IMR-90 (cell line): ENCODE measurements at regions not wholly inside any gene's neighbourhood (a gene's known extent, or its start where the extent isn't known, plus 50 kb on each side); places are given as distances from the start of the nearest gene placed in this dataset.

ENCODE experiments used
- ATAC-seq: fragments of 200-7000 bp; cut with Tn5 transposase; 2 replicates; pipeline ENCODE4 v1.9.1; 2020; ENCODE audit warnings: low read depth, mild to moderate bottlenecking, moderate library complexity
- BruUV-seq: library from RNA; stranded (reverse); fragments of 400-500 nt; replicated peaks from 2 replicates; lab custom pipeline; 2021; lab: Mats Ljungman, UMichigan
- CTCF ChIA-PET: fragments of 300-600 bp; formaldehyde crosslinking; extraction: SDS; loops from one replicate; lab custom pipeline; 2021; ENCODE audit warnings: antibody characterized with exemption; lab: Yijun Ruan, JAX
- POLR2A ChIA-PET: fragments of 300-600 bp; sonication (Branson Sonifier 250); formaldehyde crosslinking; loops from one replicate; lab custom pipeline; 2022; ENCODE audit warnings: antibody characterized with exemption; ENCODE audit not compliant: unreplicated experiment; lab: Charles Lee
- DNase-seq: peaks from one replicate; pipeline ENCODE4 v3.0.0; 2013
- H2AFZ ChIP-seq: replicated peaks from 2 replicates; pipeline ENCODE3; 2013; ENCODE audit warnings: low read length, mild to moderate bottlenecking; ENCODE audit not compliant: poor library complexity
- H2AK5ac ChIP-seq: 2 replicates; pipeline ENCODE4 v1.6.1; 2013; ENCODE audit warnings: low read depth, low read length, inconsistent platforms
- H2AK9ac ChIP-seq: replicated peaks from 2 replicates; pipeline ENCODE3; 2013; ENCODE audit warnings: mild to moderate bottlenecking, low read depth, low read length, moderate library complexity; ENCODE audit not compliant: poor library complexity
- H2BK120ac ChIP-seq: 2 replicates; pipeline ENCODE4 v1.6.1; 2013; ENCODE audit warnings: low read depth, low read length, inconsistent platforms
- H2BK15ac ChIP-seq: 3 replicates; pipeline ENCODE4 v1.6.1; 2013; ENCODE audit warnings: low read depth, low read length, inconsistent platforms
- H2BK20ac ChIP-seq: 2 replicates; pipeline ENCODE4 v1.6.1; 2013; ENCODE audit warnings: low read depth, mild to moderate bottlenecking, inconsistent platforms, low read length, moderate library complexity
- H2BK5ac ChIP-seq: 2 replicates; pipeline ENCODE4 v1.6.1; 2013; ENCODE audit warnings: mild to moderate bottlenecking, low read depth, low read length, inconsistent platforms; ENCODE audit not compliant: poor library complexity, severe bottlenecking
- H3K14ac ChIP-seq: replicated peaks from 2 replicates; pipeline ENCODE4 v1.6.1; 2013; ENCODE audit warnings: low read depth, low read length, inconsistent platforms
- H3K18ac ChIP-seq: 2 replicates; pipeline ENCODE4 v1.6.1; 2013; ENCODE audit warnings: low read depth, low read length, control low read depth
- H3K23ac ChIP-seq: 2 replicates; pipeline ENCODE4 v1.6.1; 2013; ENCODE audit warnings: low read depth, low read length, inconsistent platforms
- H3K27ac ChIP-seq: 2 replicates; pipeline ENCODE4 v1.5.1; 2013; ENCODE audit warnings: mild to moderate bottlenecking, control low read depth, low read length; ENCODE audit not compliant: insufficient read depth
- H3K27me3 ChIP-seq: 2 replicates; pipeline ENCODE4 v1.6.1; 2013; ENCODE audit warnings: low read length; ENCODE audit not compliant: control insufficient read depth, insufficient read depth
- H3K36me3 ChIP-seq: 2 replicates; pipeline ENCODE4 v1.6.1; 2013; ENCODE audit warnings: low read length, mixed read lengths; ENCODE audit not compliant: control insufficient read depth, insufficient read depth
- H3K4ac ChIP-seq: 2 replicates; pipeline ENCODE4 v1.6.1; 2013; ENCODE audit warnings: low read depth, low read length, inconsistent platforms
- H3K4me1 ChIP-seq: 2 replicates; pipeline ENCODE4 v1.6.1; 2013; ENCODE audit warnings: low read length, mixed read lengths; ENCODE audit not compliant: control insufficient read depth, insufficient read depth
- H3K4me2 ChIP-seq: 2 replicates; pipeline ENCODE4 v1.6.1; 2013; ENCODE audit warnings: low read depth, mild to moderate bottlenecking, control low read depth, low read length, moderate library complexity
- H3K4me3 ChIP-seq: 2 replicates; pipeline ENCODE4 v1.5.1; 2013; ENCODE audit warnings: low read depth, mild to moderate bottlenecking, control low read depth, low read length, moderate library complexity; ENCODE audit not compliant: insufficient read depth
- H3K56ac ChIP-seq: 2 replicates; pipeline ENCODE4 v1.6.1; 2013; ENCODE audit warnings: low read length, inconsistent platforms; ENCODE audit not compliant: insufficient read depth; ENCODE audit errors: extremely low read depth
- H3K79me1 ChIP-seq, 2 experiments: 2 replicates each; pipeline ENCODE4 v1.6.1; 2013; ENCODE audit warnings: low read length in 2 of 2, inconsistent platforms in 1 of 2, low read depth in 1 of 2
- H3K9ac ChIP-seq: 2 replicates; pipeline ENCODE4 v1.6.1; 2013; ENCODE audit warnings: low read depth, low read length, control low read depth
- H3K9me1 ChIP-seq: 2 replicates; pipeline ENCODE4 v1.6.1; 2013; ENCODE audit warnings: low read length, inconsistent platforms; ENCODE audit not compliant: insufficient read depth
- H3K9me3 ChIP-seq: 2 replicates; pipeline ENCODE4 v1.6.1; 2013; ENCODE audit warnings: low read length; ENCODE audit not compliant: control insufficient read depth, insufficient read depth
- H4K20me1 ChIP-seq: 2 replicates; pipeline ENCODE4 v1.6.1; 2013; ENCODE audit warnings: low read length, inconsistent platforms; ENCODE audit not compliant: insufficient read depth
- H4K5ac ChIP-seq: 2 replicates; pipeline ENCODE4 v1.6.1; 2013; ENCODE audit warnings: mild to moderate bottlenecking, low read depth, low read length, control low read depth
- H4K8ac ChIP-seq, 2 experiments: 2 replicates each; pipeline ENCODE4 v1.6.1; 2013; ENCODE audit warnings: low read depth in 2 of 2, low read length in 2 of 2, control low read depth in 1 of 2, inconsistent platforms in 1 of 2
- H4K91ac ChIP-seq: 2 replicates; pipeline ENCODE4 v1.6.1; 2013; ENCODE audit warnings: low read depth, low read length, inconsistent platforms; ENCODE audit not compliant: insufficient read depth
- BHLHE40 ChIP-seq: fragments of 150-350 bp; IDR thresholded peaks from 2 replicates; pipeline ENCODE4 v1.6.1; 2016; ENCODE audit warnings: mild to moderate bottlenecking, low read depth, low read length
- CEBPB ChIP-seq: IDR thresholded peaks from 2 replicates; pipeline ENCODE4 v1.6.1; 2012; ENCODE audit warnings: low read depth, low read length, improper control_type of control experiment
- CHD1 ChIP-seq: IDR thresholded peaks from 2 replicates; pipeline ENCODE4 v1.6.1; 2012; ENCODE audit warnings: low read depth, low read length, improper control_type of control experiment
- FOS ChIP-seq: fragments of 150-350 bp; IDR thresholded peaks from 2 replicates; pipeline ENCODE4 v1.6.1; 2016; ENCODE audit warnings: low read depth, low read length
- MAFK ChIP-seq: IDR thresholded peaks from 2 replicates; pipeline ENCODE4 v1.6.1; 2012; ENCODE audit warnings: low read depth, low read length, improper control_type of control experiment
- MAZ ChIP-seq: IDR thresholded peaks from 2 replicates; pipeline ENCODE4 v1.6.1; 2012; ENCODE audit warnings: low read depth, mild to moderate bottlenecking, low read length, improper control_type of control experiment, moderate library complexity, borderline replicate concordance
- MXI1 ChIP-seq: IDR thresholded peaks from 2 replicates; pipeline ENCODE4 v1.6.1; 2012; ENCODE audit warnings: low read depth, mild to moderate bottlenecking, low read length, moderate library complexity, borderline replicate concordance
- NFE2L2 ChIP-seq: fragments of 150-350 bp; IDR thresholded peaks from 2 replicates; pipeline ENCODE4 v1.6.1; 2016; ENCODE audit warnings: low read depth, mild to moderate bottlenecking, low read length
- POLR2A ChIP-seq: IDR thresholded peaks from 2 replicates; pipeline ENCODE4 v1.6.1; 2012; ENCODE audit warnings: mild to moderate bottlenecking, low read depth, low read length
- RAD21 ChIP-seq: IDR thresholded peaks from 2 replicates; pipeline ENCODE4 v1.6.1; 2012; ENCODE audit warnings: low read length, improper control_type of control experiment
- RCOR1 ChIP-seq: IDR thresholded peaks from 2 replicates; pipeline ENCODE4 v1.6.1; 2012; ENCODE audit warnings: mild to moderate bottlenecking, low read length, improper control_type of control experiment; ENCODE audit not compliant: insufficient replicate concordance
- RFX5 ChIP-seq: IDR thresholded peaks from 2 replicates; pipeline ENCODE4 v1.8.0; 2012; ENCODE audit warnings: low read depth, mild to moderate bottlenecking, low read length, moderate library complexity
- SMC3 ChIP-seq: fragments of 150-350 bp; IDR thresholded peaks from 2 replicates; pipeline ENCODE4 v1.6.1; 2016; ENCODE audit warnings: low read depth, mild to moderate bottlenecking, antibody characterized with exemption, low read length, moderate library complexity
- WGBS, 2 experiments: methylation state at CpG; one replicate each; pipeline versions ENCODE4 v1.1.5 to v1.1.7; 2013; ENCODE audit warnings: missing lambda C conversion rate in 2 of 2; ENCODE audit not compliant: insufficient read length in 1 of 2; ENCODE audit errors: extremely low coverage in 2 of 2; 5-methylcytosine and 5-hydroxymethylcytosine counted together
- dilution Hi-C: fragments of 300-500 bp; cut with HindIII; formaldehyde crosslinking; loops from one replicate; pipeline ENCODE4 v1.14.3; 2018; ENCODE audit warnings: low sequenced_read_pairs; ENCODE audit not compliant: unreplicated experiment
- in situ Hi-C: fragments of 300-500 bp; cut with MboI; formaldehyde crosslinking; loops from 3 replicates; pipeline ENCODE4 v1.14.3; 2019; ENCODE audit warnings: low sequenced_read_pairs, inconsistent platforms, mixed read lengths
- intact Hi-C: fragments of 100-400 bp; cut with micrococcal nuclease; formaldehyde crosslinking; loops from 2 replicates; pipeline ENCODE4 v1.10.0; 2022
- TF ChIP-seq, protein P1 (sequence below): fragments of 150-350 bp; IDR thresholded peaks from 2 replicates; pipeline ENCODE4 v1.6.1; 2017; ENCODE audit warnings: mild to moderate bottlenecking, antibody characterized with exemption, low read length, low read depth
- TF ChIP-seq, protein P2 (sequence below): fragments of 150-350 bp; IDR thresholded peaks from 2 replicates; pipeline ENCODE4 v1.6.1; 2016; ENCODE audit warnings: low read depth, mild to moderate bottlenecking, low read length, moderate library complexity, borderline replicate concordance
- TF ChIP-seq, protein P3 (sequence below): conservative IDR thresholded peaks from 2 replicates; pipeline ENCODE4 v1.5.1; 2012; ENCODE audit warnings: mild to moderate bottlenecking, low read depth, low read length, improper control_type of control experiment

GRCh38 chr5:158234323-158235158, 375.6 kb upstream of the CLINT1 start:
- Histone ChIP-seq H3K56ac (no peak overlapping the region), H2AFZ (peak overlapping the region; percentile 39), H3K23ac (no peak overlapping the region), H4K20me1 (no peaks in the 10 kb centered on the region), H3K14ac (no peak overlapping the region), H3K9me3 (no peaks in the 10 kb centered on the region), H3K4me3 (no peak overlapping the region), H3K27ac (no peak overlapping the region), H3K36me3 (no peaks in the 10 kb centered on the region), H2AK5ac (no peak overlapping the region), H4K8ac (no peak overlapping the region), H3K9ac (no peak overlapping the region), H2BK20ac (no peak overlapping the region), H3K27me3 (no peaks in the 10 kb centered on the region), H2BK15ac (no peak overlapping the region), H3K9me1 (no peaks in the 10 kb centered on the region), H3K4ac (no peak overlapping the region), H2BK5ac (no peak overlapping the region), H2AK9ac (no peak overlapping the region), H2BK120ac (no peak overlapping the region), H3K4me2 (no peak overlapping the region), H4K5ac (no peak overlapping the region), H3K18ac (no peak overlapping the region), H4K91ac (no peak overlapping the region), H3K79me1 (no peaks in the 10 kb centered on the region), H3K4me1 (no peaks in the 10 kb centered on the region)
- no peak for DNase-seq
- ChIA-PET CTCF (no interaction called here), POLR2A (no interaction called here)
- no peak for TF ChIP-seq FOS
- no peak for TF ChIP-seq CEBPB
- no peak for TF ChIP-seq RCOR1
- no peak for TF ChIP-seq MXI1
- TF ChIP-seq NFE2L2 = no peak
- TF ChIP-seq MAFK = no peak
- TF ChIP-seq, protein P1, sequence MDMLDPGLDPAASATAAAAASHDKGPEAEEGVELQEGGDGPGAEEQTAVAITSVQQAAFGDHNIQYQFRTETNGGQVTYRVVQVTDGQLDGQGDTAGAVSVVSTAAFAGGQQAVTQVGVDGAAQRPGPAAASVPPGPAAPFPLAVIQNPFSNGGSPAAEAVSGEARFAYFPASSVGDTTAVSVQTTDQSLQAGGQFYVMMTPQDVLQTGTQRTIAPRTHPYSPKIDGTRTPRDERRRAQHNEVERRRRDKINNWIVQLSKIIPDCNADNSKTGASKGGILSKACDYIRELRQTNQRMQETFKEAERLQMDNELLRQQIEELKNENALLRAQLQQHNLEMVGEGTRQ = no peak
- TF ChIP-seq, protein P2, sequence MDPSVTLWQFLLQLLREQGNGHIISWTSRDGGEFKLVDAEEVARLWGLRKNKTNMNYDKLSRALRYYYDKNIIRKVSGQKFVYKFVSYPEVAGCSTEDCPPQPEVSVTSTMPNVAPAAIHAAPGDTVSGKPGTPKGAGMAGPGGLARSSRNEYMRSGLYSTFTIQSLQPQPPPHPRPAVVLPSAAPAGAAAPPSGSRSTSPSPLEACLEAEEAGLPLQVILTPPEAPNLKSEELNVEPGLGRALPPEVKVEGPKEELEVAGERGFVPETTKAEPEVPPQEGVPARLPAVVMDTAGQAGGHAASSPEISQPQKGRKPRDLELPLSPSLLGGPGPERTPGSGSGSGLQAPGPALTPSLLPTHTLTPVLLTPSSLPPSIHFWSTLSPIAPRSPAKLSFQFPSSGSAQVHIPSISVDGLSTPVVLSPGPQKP = no peak
- TF ChIP-seq RAD21 = no peak
- TF ChIP-seq SMC3 = no peak
- TF ChIP-seq RFX5 = no peak
- no peak for TF ChIP-seq MAZ
- no peak for TF ChIP-seq CHD1
- TF ChIP-seq, protein P3, sequence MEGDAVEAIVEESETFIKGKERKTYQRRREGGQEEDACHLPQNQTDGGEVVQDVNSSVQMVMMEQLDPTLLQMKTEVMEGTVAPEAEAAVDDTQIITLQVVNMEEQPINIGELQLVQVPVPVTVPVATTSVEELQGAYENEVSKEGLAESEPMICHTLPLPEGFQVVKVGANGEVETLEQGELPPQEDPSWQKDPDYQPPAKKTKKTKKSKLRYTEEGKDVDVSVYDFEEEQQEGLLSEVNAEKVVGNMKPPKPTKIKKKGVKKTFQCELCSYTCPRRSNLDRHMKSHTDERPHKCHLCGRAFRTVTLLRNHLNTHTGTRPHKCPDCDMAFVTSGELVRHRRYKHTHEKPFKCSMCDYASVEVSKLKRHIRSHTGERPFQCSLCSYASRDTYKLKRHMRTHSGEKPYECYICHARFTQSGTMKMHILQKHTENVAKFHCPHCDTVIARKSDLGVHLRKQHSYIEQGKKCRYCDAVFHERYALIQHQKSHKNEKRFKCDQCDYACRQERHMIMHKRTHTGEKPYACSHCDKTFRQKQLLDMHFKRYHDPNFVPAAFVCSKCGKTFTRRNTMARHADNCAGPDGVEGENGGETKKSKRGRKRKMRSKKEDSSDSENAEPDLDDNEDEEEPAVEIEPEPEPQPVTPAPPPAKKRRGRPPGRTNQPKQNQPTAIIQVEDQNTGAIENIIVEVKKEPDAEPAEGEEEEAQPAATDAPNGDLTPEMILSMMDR = no peak
- no peak for TF ChIP-seq POLR2A
- no peak for TF ChIP-seq BHLHE40
- in situ Hi-C loops = no loop called here
- intact Hi-C loops = no loop called here
- no peak for ATAC-seq
- BruUV-seq = no TSS peak
- dilution Hi-C loops = no loop called here
- WGBS, 2 experiments = 60% methylated on average over 1 of the region's 11 CpGs; no CpG with 5 or more reads in 1 of the 2 experiments
